Epithelial cell of esophagus (primary cell): ENCODE measurements at regions not wholly inside any gene's neighbourhood (a gene's known extent, or its start where the extent isn't known, plus 50 kb on each side); places are given as distances from the start of the nearest gene placed in this dataset.

Source experiments
- DNase-seq: peaks from one replicate; pipeline ENCODE4 v3.0.0; 2010; ENCODE audit warnings: low read depth
- H3K4me3 ChIP-seq: 2 replicates; pipeline ENCODE4 v1.5.1; 2011; ENCODE audit warnings: mild to moderate bottlenecking, low read length, control low read depth
- TF ChIP-seq, protein P1 (sequence below): IDR thresholded peaks from 2 replicates; pipeline ENCODE4 v1.5.1; 2011; ENCODE audit warnings: low read depth, mild to moderate bottlenecking, low read length, control low read depth, inconsistent platforms; ENCODE audit not compliant: insufficient read depth; ENCODE audit errors: missing control alignments

DNA sequence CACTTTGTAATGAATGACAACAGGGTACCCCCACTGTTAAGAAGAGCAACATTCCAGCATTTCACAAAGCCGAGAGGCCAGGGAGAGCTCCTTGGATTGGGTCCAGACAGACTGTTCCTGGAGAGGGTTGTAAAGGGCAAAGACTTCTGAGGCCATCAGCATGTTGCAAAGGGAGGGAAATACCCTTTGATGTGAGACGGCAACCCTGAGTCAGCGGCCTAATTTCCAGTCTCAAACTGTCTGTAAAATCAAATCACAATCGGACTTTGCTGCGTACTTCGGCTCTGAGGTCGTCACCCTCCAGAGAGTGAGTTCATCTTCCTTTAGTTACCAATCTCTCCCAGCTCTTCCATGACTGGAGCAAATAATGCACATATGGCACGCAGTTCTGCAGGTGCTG lies 101.0 kb upstream of the DTNBP1 start:
- DNase-seq: peak; percentile 9
- H3K4me3 ChIP-seq: no peak overlapping the region
- TF ChIP-seq, protein P1, sequence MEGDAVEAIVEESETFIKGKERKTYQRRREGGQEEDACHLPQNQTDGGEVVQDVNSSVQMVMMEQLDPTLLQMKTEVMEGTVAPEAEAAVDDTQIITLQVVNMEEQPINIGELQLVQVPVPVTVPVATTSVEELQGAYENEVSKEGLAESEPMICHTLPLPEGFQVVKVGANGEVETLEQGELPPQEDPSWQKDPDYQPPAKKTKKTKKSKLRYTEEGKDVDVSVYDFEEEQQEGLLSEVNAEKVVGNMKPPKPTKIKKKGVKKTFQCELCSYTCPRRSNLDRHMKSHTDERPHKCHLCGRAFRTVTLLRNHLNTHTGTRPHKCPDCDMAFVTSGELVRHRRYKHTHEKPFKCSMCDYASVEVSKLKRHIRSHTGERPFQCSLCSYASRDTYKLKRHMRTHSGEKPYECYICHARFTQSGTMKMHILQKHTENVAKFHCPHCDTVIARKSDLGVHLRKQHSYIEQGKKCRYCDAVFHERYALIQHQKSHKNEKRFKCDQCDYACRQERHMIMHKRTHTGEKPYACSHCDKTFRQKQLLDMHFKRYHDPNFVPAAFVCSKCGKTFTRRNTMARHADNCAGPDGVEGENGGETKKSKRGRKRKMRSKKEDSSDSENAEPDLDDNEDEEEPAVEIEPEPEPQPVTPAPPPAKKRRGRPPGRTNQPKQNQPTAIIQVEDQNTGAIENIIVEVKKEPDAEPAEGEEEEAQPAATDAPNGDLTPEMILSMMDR: no peak

GRCh38 chr6:15763364-15763763 lies 100.5 kb upstream of the DTNBP1 start:
- TF ChIP-seq, protein P1: no peak
- H3K4me3 ChIP-seq: no peak overlapping the region
- DNase-seq: no peak

DNA sequence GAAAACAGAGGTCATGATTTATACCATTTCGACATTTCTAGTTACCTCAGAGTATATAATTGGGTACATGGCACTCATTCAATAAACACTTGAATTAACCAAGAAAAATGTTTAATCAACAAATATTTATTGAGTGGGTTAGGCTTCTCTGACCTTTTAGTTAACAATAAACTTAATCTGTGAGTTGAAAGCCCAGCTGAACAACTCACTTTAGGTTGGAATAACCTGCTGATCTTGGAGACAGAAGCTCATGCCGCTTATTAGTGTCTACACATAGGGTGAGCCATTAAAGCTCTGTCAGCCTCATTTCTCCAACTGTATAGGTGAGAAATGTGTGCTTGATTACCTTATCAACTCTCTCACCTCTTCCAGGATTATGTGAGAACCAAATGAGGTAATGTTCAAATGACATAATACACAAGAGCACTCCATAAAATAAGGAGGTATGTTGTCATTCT lies 98.2 kb upstream of the DTNBP1 start:
- H3K4me3 ChIP-seq: no peak overlapping the region
- no peak for DNase-seq
- TF ChIP-seq, protein P1: no peak

DNA sequence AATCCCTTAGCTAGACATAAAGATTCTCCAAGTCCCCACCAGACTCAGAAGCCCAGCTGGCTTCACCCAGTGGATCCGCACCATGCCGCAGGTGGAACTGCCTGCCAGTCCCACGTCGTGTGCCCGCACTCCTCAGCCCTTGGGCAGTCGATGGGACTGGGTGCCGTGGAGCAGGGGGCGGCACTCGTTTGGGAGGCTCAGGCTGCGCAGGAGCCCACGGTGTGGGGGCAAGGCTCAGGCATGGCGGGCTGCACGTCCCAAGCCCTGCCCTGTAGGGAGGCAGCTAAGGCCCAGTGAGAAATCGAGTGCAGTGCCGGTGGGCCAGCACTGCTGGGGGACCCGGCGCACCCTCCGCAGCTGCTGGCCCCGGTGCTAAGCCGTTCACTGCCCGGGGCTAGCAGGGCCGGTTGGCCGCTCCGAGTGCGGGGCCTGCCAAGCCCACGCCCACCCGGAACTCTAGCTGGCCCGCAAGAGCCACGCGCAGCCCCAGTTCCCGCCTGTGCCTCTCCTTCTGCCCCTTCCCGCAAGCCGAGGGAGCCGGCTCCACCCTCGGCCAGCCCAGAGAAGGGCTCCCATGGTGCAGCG lies 95.9 kb upstream of the DTNBP1 start:
- no peak for DNase-seq
- TF ChIP-seq, protein P1: no peak

GRCh38 chr6:15755526-15755925 lies 92.7 kb upstream of the DTNBP1 start:
- DNase-seq: no peak
- H3K4me3 ChIP-seq: no peak overlapping the region
- TF ChIP-seq, protein P1: no peak

More for the DNA sequence above, 95.9 kb upstream of the DTNBP1 start:
- H3K4me3 ChIP-seq: no peak overlapping the region

DNA sequence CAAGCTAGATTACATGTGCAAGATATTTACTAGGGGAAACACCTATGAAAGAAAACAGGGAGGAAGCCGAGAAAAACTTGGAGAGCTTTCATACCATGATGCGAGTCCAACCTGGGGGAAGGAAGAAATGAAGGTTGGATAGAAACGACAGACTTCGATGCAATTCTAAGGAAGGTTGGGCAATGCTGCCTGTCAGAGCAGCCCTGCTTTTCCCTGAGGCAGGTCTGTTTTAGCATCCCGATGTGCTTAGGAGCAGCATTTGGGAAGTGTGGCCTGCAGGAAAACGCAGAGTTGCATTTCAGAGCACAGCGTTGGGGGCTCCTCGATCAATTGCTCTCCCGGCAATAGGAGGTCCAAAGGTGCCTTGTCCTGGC lies 91.9 kb upstream of the DTNBP1 start:
- no peak overlapping the region for H3K4me3 ChIP-seq
- DNase-seq: no peak
- TF ChIP-seq, protein P1: no peak

DNA sequence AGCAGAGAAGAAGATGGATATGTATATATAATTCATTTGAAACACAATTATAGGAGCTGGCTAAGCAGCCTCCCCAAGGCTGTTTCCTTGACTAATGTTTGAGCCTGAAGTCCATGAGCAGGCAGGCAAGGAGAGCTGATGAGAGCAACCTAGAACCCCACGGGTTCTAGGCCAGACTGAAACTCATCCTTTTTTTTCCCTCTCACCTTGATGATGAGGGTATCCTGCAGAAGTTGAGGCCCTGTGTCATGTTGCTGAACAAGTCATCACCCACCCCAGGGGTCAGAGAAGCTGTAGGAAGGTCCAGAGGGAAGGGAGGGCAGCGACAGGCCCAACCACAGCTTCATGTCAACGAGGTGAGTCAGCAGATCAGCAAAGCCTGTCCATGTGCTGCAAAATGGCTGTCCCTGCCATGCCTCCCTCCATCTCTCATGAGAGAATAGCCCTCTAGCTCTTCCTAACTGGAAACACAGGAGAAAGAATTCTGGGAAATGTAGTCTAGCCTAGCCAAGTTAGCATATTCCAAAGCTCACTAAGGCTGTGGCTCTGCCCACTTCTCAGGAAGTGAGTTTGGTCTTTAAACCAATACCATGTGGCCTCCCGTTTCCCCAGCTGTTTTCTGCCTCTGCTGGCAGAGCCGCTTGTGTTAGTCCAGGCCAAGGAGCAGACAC lies 91.3 kb upstream of the DTNBP1 start:
- H3K4me3 ChIP-seq: no peak overlapping the region
- TF ChIP-seq, protein P1: no peak
- DNase-seq: peak; percentile 10
